ENCODE measurements at regions not wholly inside any gene's neighbourhood (a gene's known extent, or its start where the extent isn't known, plus 50 kb on each side); places are given as distances from the start of the nearest gene placed in this dataset.

DNA sequence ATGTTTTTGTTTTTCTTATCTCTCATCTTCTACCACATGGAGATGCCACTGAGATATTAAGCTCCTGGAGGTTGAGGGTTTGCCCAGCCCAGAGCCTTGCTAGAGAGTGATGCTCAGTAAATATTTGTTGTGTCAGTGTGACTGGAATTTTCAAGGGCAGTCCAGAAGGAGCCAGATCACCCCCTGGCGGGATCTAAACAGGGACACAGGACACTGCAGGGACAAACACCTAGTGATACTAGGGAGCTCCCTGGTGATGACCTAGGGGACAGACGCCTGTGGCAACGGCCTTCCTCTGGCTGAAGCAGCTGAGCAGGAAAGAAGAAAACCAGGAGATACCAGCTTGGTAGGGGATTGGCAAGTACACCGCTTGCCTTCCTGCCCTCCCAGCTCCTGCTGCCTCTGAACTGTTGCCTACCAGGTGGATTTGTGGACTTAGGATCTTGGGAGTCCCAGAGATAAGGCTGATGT, 714.4 kb upstream of the TBX3 start:
- TF ChIP-seq, protein P1, sequence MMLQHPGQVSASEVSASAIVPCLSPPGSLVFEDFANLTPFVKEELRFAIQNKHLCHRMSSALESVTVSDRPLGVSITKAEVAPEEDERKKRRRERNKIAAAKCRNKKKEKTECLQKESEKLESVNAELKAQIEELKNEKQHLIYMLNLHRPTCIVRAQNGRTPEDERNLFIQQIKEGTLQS (IDR thresholded peaks at IDR 0.05; ENCODE audit: insufficient read depth, low read depth, low read length), result no peak
- TF ChIP-seq POLR2A (IDR thresholded peaks at IDR 0.05; ENCODE audit: control extremely low read depth in 1 of 2, low read depth in 2 of 2, low read length in 2 of 2), result no peak
- no peak for TF ChIP-seq CBX5 (IDR thresholded peaks at IDR 0.05; ENCODE audit: low read depth, low read length)
- no peak for TF ChIP-seq CTCF (IDR thresholded peaks at IDR 0.05; ENCODE audit: control extremely low read depth in 1 of 3, insufficient read depth in 1 of 3, low read depth in 1 of 3, low read length in 3 of 3)
- no peak for TF ChIP-seq KDM1A (IDR thresholded peaks at IDR 0.05; ENCODE audit: borderline replicate concordance, low read length)
- TF ChIP-seq CEBPB (IDR thresholded peaks at IDR 0.05; ENCODE audit: low read depth, low read length), result no peak
- TF ChIP-seq SIN3A (conservative IDR thresholded peaks at IDR 0.05 in 1 of 2, IDR thresholded peaks at IDR 0.05 in 1 of 2; ENCODE audit: low read depth in 1 of 2, low read length in 2 of 2), result no peak
- no peak for TF ChIP-seq SUZ12 (IDR thresholded peaks at IDR 0.05; ENCODE audit: low read length)
- TF ChIP-seq GABPA (IDR thresholded peaks at IDR 0.05; ENCODE audit: borderline replicate concordance, insufficient read depth, low read length), result no peak
- TF ChIP-seq POLR2AphosphoS5 (IDR thresholded peaks at IDR 0.05; ENCODE audit: low read depth, low read length), result no peak
- no peak for TF ChIP-seq EZH2 (IDR thresholded peaks at IDR 0.05; ENCODE audit: low read depth, low read length, severe bottlenecking)
- TF ChIP-seq FOSL1 (IDR thresholded peaks at IDR 0.05; ENCODE audit: insufficient read depth, low read depth, low read length), result no peak

Data from H1 (cell line).